Renal cortex interstitium (tissue), 11 donors: ENCODE measurements at regions not wholly inside any gene's neighbourhood (a gene's known extent, or its start where the extent isn't known, plus 50 kb on each side); places are given as distances from the start of the nearest gene placed in this dataset.
"Not testable (repeated sequence)": the region's sequence is repeated elsewhere in the genome, so short reads cannot be mapped to it uniquely, and the experiment has no call there.

Source experiments
- DNase-seq, 11 donors: peaks; one replicate each; pipeline ENCODE4 v3.0.0-alpha.2; 2013; ENCODE audit warnings: low read depth in 9 of 11, low spot score in 4 of 11; ENCODE audit errors: extremely low read depth in 1 of 11

GRCh38 chr20:41748051-41748450, 129.9 kb upstream of the CHD6 start:
- no peak for DNase-seq

DNA sequence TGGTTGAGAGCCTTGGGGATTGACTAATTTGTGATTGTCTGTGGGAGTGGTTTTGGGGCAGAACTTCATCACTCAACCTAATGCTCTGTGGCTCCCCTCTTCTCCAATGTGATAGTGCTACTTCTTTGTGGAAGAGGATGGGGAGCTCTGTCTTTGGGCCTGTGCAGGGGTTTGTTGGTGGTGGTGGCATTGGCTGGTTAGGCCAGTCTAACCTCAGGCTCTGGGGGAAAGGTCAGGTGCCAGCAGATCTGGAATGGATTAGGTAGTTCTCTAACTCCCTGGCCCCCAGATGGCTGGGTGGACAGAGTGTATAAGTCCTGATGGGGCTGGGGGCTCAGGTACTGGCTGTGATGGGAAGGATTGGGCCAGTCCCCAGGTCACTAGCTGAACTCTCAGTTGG, 129.0 kb upstream of the CHD6 start:
- no peak for DNase-seq

DNA sequence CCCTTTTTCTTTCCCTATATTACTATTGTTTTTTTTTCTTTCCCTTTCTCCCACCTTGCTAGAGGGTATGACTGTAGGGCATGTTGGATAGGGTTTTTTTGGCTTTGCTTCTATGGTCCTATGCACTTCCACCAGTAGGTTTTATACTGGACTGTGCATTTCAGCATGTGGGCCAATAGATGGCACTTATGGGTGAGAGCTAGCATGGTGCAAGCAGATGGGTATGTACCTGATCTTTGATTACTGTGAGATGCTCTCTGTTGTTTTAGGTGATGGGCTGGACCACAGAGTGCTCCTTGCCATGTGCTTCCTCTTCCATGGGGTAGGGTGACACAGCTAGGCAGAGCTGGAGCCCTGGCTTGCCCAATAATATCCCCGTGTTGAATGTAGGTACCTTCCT, 128.5 kb upstream of the CHD6 start:
- no peak for DNase-seq

DNA sequence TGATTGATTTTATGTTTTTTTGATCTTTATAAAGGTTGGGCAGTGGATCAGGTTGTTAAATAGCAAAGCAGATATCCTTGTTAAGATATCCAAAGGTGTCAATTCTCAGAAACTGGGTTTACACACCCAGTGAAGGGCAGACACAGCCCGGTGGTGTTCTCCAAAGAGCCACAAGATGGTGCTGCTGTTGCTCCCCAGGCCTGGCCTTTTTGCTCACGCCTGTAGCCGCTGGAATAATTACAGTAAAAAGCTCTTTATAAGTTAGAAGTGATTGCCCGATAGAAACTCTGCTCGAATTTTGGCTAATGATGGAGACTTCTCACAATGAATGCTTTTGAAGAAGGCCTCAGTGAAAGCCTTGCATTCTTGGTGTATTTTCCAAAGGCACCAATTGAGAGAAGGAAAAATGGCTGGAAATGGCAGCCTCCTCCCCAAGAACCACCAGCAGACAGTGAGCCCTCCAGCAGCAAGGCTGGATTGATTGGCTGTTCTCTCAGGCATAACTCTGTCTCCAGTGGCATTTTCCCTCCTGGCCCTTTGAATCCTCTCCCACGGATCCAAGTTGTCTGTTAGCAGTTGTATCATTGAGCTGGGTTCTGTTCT, 120.5 kb upstream of the CHD6 start:
- DNase-seq: peak in 9 of 11 donors; percentile 17 to 44 (median 32)

DNA sequence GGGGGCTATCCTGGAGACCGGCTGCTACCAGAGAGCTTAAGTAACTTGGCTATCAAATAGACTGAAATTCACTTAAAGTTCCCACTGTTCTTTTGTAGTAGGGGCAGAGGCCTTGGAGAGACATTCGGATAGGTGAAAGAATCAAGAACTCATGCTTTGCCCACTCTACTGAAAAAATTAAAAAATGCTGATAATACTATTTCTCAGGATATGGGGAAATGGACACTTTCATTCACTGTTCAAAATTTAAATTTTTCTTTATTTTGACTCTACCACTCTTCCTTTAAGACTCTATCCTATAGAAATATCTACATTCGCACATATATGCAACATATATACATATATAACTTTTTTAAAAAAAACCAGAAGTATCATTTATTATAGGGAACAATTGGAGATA, 117.8 kb upstream of the CHD6 start:
- DNase-seq: no peak

DNA sequence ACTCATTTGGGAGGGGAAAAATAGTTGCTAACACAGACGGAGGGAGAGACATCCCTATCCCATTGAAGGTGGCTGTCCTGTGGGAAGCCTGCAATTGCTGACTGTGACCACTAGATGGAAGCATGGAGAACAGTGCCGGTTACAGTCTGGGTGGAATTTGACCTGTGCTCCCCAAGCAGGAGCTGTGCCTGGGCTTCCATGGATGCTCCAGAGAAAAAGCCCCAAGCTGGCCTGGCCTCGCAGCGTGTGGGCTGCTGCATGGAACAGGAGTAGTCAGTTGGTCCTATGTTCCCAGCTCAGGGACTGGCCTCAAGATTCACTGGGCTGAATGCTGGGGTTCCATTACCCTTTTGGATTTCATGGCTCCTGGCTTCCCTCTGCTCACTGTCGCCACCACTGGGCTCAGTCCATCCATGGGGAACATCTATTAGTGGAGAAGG, 116.3 kb upstream of the CHD6 start:
- peak in 4 of 11 donors; percentile 13 to 31 (median 23) for DNase-seq

DNA sequence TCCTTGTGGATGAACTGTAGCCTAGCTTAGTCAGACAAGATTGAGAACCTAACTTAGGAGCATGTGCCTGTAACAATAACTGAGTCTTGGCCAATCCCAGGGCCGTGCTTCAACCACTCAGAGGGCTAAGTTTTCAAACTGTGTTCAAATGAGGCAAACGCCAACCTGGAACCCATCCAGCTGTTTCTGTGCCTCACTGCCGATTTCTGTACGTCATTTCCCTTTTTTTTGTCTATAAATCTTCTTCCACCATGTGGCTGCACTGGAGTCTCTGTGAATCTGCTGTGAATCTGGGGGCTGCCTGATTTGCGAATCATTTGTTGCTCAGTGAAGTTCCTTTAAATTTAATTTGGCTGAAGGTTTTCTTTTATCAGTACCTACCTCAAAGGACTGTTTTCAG, 115.0 kb upstream of the CHD6 start:
- no peak for DNase-seq

DNA sequence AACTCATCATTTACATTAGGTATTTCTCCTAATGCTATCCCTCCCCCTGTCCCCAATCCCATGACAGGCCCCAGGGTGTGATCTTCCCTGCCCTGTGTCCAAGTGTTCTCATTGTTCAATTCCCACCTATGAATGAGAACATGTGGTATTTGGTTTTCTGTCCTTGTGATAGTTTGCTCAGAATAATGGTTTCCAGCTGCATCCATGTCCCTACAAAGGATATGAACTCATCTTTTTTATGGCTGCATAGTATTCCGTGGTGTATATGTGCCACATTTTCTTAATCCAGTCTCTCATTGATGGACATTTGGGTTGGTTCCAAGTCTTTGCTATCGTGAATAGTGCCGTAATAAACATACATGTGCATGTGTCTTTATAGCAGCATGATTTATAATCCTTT, 113.0 kb upstream of the CHD6 start:
- DNase-seq: not testable (repeated sequence)

DNA sequence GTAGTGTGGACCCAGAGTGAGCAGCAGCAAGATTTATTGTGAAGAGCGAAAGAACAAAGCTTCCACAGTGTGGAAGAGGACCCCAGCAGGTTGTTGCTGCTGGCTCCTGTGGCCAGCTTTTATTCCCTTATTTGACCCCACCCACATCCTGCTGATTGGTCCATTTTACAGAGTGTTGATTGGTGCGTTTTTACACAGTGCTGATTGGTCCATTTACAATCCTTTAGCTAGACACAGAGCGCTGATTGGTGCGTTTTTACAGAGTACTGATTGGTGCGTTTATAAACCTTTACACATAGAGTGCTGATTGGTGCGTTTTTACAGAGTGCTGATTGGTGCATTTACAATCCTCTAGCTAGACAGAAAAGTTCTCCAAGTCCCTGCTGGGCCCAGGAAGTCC, 109.5 kb upstream of the CHD6 start:
- not testable (repeated sequence) for DNase-seq

DNA sequence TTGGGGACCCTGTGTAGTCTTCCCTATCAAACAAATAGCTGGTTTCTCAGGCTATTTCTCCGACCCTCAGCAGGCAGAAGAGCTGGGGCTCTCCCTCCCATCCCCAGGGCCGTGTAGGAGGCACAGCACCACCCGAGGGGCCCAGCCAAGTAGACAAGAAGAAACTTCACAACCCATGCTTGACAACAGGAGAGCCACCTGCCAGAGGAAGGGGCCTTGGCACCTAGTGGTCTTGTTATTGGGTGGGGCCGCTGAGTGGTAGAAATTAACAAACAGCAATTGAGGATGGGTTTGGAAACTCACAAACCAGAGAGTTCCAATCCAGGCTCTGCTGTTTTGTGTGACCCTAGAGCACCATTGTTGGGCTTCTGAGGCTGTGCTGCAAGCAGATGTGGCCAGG, 108.5 kb upstream of the CHD6 start:
- no peak for DNase-seq

- DNase-seq: no peak
Measured at GRCh38 chr20:41719151-41719550, 101.0 kb upstream of the CHD6 start.

DNA sequence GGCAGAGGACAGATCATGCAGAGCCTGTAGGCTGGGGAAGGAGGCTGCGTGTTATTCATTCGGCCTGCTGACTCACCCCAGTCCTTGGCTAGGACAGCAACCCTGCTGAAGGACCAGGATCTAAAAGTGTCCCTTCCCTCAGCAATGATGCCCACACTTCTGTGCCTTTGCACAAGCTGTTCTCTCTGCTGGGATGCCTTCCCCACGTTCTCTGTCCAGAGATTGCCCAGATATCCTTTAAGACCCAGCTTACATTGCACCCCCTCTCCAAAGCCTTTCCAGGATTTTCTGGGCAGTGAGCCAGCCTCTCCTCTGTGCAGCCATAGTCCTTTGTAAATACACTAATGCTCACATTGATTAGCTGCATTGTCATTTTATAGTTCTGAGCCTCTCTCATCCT, 99.3 kb upstream of the CHD6 start:
- no peak for DNase-seq

DNA sequence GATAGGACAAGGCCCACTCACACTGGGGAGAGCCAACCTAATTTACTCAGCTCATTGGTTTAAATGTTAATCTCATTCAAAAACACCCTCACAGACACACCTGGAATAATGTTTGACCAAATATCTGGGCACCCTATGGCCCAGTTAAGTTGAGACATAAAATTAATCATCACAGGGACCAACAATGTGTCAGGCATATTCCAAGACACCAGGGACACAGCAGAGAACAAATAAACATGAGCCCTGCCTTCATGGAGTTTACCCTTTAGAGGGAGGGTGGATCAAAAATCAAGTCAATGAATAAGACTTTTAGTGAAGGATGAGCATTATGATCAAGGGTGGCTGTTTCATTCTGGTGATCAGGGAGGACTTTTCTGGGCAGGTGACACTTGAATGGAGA, 98.7 kb upstream of the CHD6 start:
- no peak for DNase-seq

DNA sequence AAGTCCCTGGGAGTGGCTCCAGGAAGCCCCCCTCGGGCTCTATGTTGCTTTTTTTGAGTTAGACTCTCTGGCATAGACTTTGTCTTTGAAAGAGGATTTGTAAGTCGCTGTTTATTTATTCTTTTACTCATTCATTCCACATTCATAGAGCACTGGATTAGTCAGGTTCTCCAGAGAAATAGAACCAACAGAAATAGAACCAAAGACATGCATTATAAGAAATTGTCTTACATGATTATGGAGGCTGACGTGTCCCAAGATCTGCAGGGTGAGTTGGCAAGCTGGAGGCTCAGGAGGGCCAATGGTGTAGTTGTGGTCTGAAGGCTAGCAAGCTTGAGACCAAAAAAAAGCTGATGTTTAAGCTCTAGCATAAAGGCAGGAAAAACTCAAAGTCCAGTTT, 98.3 kb upstream of the CHD6 start:
- DNase-seq: no peak

DNA sequence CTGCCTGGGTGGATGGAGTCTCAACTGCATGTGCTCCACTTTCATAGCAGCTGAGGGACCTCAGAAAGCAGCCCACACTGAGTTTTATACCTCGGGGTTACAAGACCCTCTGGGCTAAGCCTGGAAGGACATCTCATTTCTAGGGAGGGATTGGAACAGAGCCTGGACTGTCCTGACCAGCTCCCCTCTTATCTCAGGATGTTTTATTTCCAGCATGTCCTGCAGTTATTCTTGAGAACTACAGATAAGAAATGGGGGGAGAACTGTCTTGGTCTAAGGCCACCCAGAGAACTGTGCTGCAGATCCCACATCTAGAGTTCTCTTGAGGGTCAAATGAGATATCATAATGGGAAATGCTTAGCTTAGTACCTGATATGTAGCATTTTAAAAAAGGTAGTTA, 97.3 kb upstream of the CHD6 start:
- no peak for DNase-seq

DNA sequence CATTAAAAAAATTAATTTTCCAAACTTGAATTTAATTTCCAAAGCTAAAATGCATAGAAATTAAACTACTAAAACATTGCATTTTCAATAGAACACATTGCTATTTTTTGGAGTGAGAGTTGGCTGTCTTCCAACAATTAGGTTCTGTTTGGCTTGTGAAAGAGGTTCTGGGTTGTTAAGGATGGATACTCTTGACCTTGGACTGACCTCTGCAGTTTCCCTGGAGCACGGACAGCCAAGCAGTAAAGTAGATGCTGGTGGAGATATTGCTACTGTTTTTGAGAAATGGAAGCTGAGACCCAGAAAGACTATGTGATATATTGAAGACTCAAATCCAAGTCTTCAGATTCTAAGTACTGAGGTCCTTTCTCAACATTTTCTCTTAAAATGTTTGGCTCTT, 95.9 kb upstream of the CHD6 start:
- no peak for DNase-seq

DNA sequence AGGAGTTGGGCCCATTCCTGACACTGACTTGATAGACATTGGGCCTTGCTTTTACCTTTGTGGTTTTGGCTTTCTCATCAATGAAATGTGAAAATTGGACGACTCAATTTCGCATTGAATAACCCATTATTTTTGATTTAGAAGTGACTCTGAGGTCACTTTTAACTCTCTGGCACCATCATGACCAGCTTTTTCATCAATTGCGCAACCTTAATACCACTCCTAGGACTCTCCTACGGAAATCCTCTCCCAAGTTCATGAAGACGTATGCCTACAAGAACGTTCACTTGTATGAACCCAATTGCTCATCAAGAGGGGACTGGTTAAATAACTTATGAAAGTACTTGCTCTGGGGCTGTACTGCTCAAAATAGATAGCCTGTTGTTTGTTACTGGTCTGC, 86.7 kb upstream of the CHD6 start:
- DNase-seq: no peak

DNA sequence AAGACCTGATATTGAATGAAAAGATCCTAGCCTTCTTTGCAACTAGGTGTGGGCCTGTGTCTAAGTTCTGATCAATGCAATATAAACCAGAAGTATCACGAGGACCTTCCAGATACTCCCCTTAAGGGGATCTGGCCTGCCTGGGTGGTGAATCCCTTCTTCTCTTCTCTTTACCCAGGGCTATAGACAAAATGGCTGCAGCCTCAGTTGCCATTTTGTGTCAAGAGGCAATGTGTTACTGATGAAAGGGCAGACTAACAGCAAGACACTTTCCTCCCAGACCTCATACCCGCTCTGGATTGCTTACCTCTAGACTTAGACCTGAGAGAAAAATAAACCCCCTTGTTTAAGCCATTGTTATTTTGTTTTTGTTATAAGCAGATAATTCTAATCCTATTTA, 84.5 kb upstream of the CHD6 start:
- DNase-seq: no peak

GRCh38 chr20:41701588-41702348, 83.6 kb upstream of the CHD6 start:
- DNase-seq: no peak

DNA sequence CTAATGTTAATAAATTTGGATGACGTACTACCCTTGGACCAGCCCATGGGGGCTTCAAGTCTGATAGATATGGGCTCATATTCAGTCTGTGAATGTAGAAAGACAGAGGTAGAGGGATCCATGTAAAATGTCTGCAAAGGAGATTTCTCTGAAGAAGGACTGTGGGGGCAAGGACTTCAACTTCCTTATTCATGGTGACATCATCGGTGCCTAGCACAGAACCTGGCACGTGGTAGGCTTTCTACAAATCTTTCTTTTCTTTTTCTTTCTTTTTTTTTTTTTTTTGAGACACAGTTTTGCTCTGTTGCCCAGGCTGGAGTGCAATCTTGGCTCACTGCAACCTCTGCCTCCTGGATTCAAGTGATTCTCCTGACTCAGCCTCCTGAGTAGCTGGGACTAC, 81.5 kb upstream of the CHD6 start:
- DNase-seq: not testable (repeated sequence)
